Endothelial cell of umbilical vein (primary cell): ENCODE measurements at regions not wholly inside any gene's neighbourhood (a gene's known extent, or its start where the extent isn't known, plus 50 kb on each side); places are given as distances from the start of the nearest gene placed in this dataset.

Experiments
- BruUV-seq: library from RNA; stranded (reverse); fragments of 400-500 nt; replicated peaks from 2 replicates; lab custom pipeline; 2021; lab: Mats Ljungman, UMichigan
- CTCF ChIA-PET: fragments of 300-600, 350-600 bp; sonication (Branson Sonifier 250); formaldehyde crosslinking; loops from one replicate; lab custom pipeline; 2021; ENCODE audit warnings: antibody characterized with exemption, inconsistent platforms; lab: Charles Lee
- POLR2A ChIA-PET: fragments of 300-600, 350-600 bp; sonication (Branson Sonifier 250); formaldehyde crosslinking; loops from one replicate; lab custom pipeline; 2021; ENCODE audit warnings: antibody characterized with exemption, inconsistent platforms; lab: Charles Lee
- DNase-seq: peaks from one replicate; pipeline ENCODE4 v3.0.0-alpha.2; 2011; ENCODE audit warnings: low read depth, low spot score
- FAIRE-seq: peaks from 2 replicates; lab custom pipeline; 2011; peaks lifted over from hg19 to GRCh38; lab: Jason Lieb, UNC
- H2AFZ ChIP-seq: 2 replicates; pipeline ENCODE4 v1.6.0; 2012; ENCODE audit warnings: low read depth, low read length, control low read depth, inconsistent platforms
- H3K27ac ChIP-seq: 2 replicates; pipeline ENCODE4 v1.5.1; 2011; ENCODE audit warnings: low read depth, mild to moderate bottlenecking, control low read depth, low read length, moderate library complexity; ENCODE audit not compliant: insufficient read depth
- H3K27me3 ChIP-seq, 2 experiments: 2 replicates each; pipeline versions ENCODE4 v1.6.0 to v1.6.1; 2011; ENCODE audit warnings: low read length in 2 of 2, mixed read lengths in 1 of 2; ENCODE audit not compliant: control insufficient read depth in 2 of 2, insufficient read depth in 2 of 2
- H3K36me3 ChIP-seq, 2 experiments: 2 replicates in 1 of 2; 3 replicates in 1 of 2; pipeline ENCODE4 v1.5.1; 2011; ENCODE audit warnings: low read length in 2 of 2, mild to moderate bottlenecking in 1 of 2, moderate library complexity in 1 of 2; ENCODE audit not compliant: control insufficient read depth in 2 of 2, insufficient read depth in 2 of 2; ENCODE audit errors: extremely low read depth in 1 of 2
- H3K4me1 ChIP-seq: 3 replicates; pipeline ENCODE4 v1.5.1; 2011; ENCODE audit warnings: mild to moderate bottlenecking, low read length; ENCODE audit not compliant: control insufficient read depth, insufficient read depth; ENCODE audit errors: extremely low read depth
- H3K4me2 ChIP-seq: 2 replicates; pipeline ENCODE4 v1.6.1; 2011; ENCODE audit warnings: low read length, control low read depth, mixed read lengths; ENCODE audit not compliant: insufficient read depth
- H3K4me3 ChIP-seq, 3 experiments: fragments of 200-600 bp in 1 of 3; sonication (generic), shearing (Covaris generic) in 1 of 3; replicated peaks in 1 of 3; 2 replicates each; pipeline ENCODE4 v1.5.1; 2011 to 2016; ENCODE audit warnings: control low read depth in 3 of 3, low read length in 3 of 3, mild to moderate bottlenecking in 2 of 3, inconsistent platforms in 1 of 3, low read depth in 1 of 3, moderate library complexity in 1 of 3; ENCODE audit not compliant: insufficient read depth in 1 of 3
- H3K79me2 ChIP-seq: 2 replicates; pipeline ENCODE4 v1.6.0; 2012; ENCODE audit warnings: low read length, inconsistent platforms; ENCODE audit not compliant: control insufficient read depth, insufficient read depth
- H3K9ac ChIP-seq: replicated peaks from 2 replicates; pipeline ENCODE3; 2011; ENCODE audit warnings: low read length, control low read depth; ENCODE audit not compliant: insufficient read depth; ENCODE audit errors: extremely low read depth
- H3K9me1 ChIP-seq: replicated peaks from 3 replicates; pipeline ENCODE4 v1.6.0; 2011; ENCODE audit warnings: mild to moderate bottlenecking, low read length; ENCODE audit not compliant: control insufficient read depth, insufficient read depth; ENCODE audit errors: extremely low read depth
- H3K9me3 ChIP-seq: replicated peaks from 2 replicates; pipeline ENCODE4 v1.5.1; 2012; ENCODE audit warnings: low read length, inconsistent platforms; ENCODE audit not compliant: control insufficient read depth, insufficient read depth
- H4K20me1 ChIP-seq: replicated peaks from 2 replicates; pipeline ENCODE3; 2011; ENCODE audit warnings: mild to moderate bottlenecking, low read length; ENCODE audit not compliant: control insufficient read depth, insufficient read depth; ENCODE audit errors: extremely low read depth
- EZH2 ChIP-seq: IDR thresholded peaks from 2 replicates; pipeline ENCODE4 v1.6.1; 2012; ENCODE audit warnings: borderline replicate concordance, low read depth, mild to moderate bottlenecking, moderate library complexity, low read length, inconsistent platforms; ENCODE audit not compliant: severe bottlenecking
- FOS ChIP-seq: IDR thresholded peaks from 2 replicates; pipeline ENCODE4 v1.6.1; 2011; ENCODE audit warnings: mild to moderate bottlenecking, low read length, moderate library complexity, borderline replicate concordance; ENCODE audit not compliant: insufficient read depth
- GATA2 ChIP-seq: IDR thresholded peaks from 2 replicates; pipeline ENCODE4 v1.7.0; 2011; ENCODE audit warnings: low read depth, mild to moderate bottlenecking, moderate library complexity, mixed read lengths, low read length; ENCODE audit not compliant: insufficient read length, insufficient read depth
- JUN ChIP-seq: IDR thresholded peaks from 2 replicates; pipeline ENCODE4 v1.6.1; 2011; ENCODE audit warnings: borderline replicate concordance, low read depth; ENCODE audit not compliant: insufficient read length, insufficient read depth
- MYC ChIP-seq: IDR thresholded peaks from one replicate; pipeline ENCODE4 v1.6.1; 2011; ENCODE audit warnings: mild to moderate bottlenecking, low read depth, low read length
- POLR2A ChIP-seq: IDR thresholded peaks from 2 replicates; pipeline ENCODE4 v1.6.1; 2012; ENCODE audit warnings: low read depth, mild to moderate bottlenecking, control low read depth, low read length
- POLR2AphosphoS5 ChIP-seq: IDR thresholded peaks from 2 replicates; pipeline ENCODE4 v1.6.1; 2012; ENCODE audit warnings: low read depth, mild to moderate bottlenecking, control low read depth, low read length, moderate library complexity; ENCODE audit not compliant: insufficient read depth
- dilution Hi-C: fragments of 300-500 bp; cut with MboI; formaldehyde crosslinking; loops from one replicate; pipeline ENCODE4 v1.15.0; 2019; ENCODE audit warnings: low sequenced_read_pairs; ENCODE audit not compliant: extremely low pct_ligation_motif_present
- intact Hi-C: fragments of 100-400 bp; cut with micrococcal nuclease; formaldehyde crosslinking; loops from one replicate; pipeline ENCODE4 v1.10.0; 2022
- TF ChIP-seq, protein P1 (sequence below): IDR thresholded peaks from 2 replicates; pipeline ENCODE4 v1.6.1; 2011; ENCODE audit not compliant: insufficient read depth, insufficient read length
- TF ChIP-seq, protein P2 (sequence below), 2 donors: IDR thresholded peaks; 1 replicate in 1 of 2; 2 replicates in 1 of 2; pipeline ENCODE4 v1.5.1; 2011; ENCODE audit warnings: low read length in 2 of 2, mild to moderate bottlenecking in 2 of 2, moderate library complexity in 2 of 2, control low read depth in 1 of 2, inconsistent platforms in 1 of 2, low read depth in 1 of 2; ENCODE audit not compliant: insufficient read depth in 1 of 2; ENCODE audit errors: extremely low read depth in 1 of 2

DNA sequence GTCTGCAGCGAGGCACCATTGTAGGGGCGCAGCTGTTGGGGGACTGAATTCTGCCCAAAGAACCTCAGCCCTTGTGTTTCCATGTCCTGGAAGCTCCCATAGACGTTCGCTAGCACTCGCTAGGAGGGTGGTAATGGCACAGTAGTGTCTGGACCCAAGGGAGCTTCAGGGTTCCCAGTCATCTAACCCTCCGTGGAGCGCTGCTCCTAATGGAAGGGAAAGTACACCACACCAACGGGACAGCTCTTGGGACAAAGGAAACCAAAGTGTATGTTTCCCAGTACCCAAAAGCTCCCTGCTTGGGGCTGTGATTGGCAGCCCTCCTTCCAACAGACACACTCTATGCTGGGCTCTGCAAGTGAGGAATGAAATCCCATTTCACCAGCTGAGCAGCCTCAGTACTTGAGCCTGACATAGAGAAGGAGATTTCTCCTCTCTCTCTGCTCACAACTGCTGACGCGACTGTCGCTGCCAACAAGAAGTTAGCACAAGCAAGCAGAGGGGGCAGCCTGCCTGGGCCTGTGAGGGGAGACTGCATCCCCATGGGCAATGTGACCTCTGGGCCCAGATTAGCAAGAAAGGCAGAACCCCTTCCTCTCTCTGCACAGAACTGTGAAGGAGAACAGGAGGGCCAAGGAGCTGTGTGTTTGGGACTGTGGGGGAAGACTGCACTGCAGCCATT, 67.6 kb upstream of the SMARCAD1 start:
- H3K79me2 ChIP-seq = no peaks in the 10 kb centered on the region
- dilution Hi-C loops (no loop called here), intact Hi-C loops (no loop called here)
- DNase-seq (no peak), FAIRE-seq (no peak)
- ChIA-PET POLR2A (no interaction called here), CTCF (no interaction called here)
- H2AFZ ChIP-seq = no peak overlapping the region
- H3K9me1 ChIP-seq = no peaks in the 10 kb centered on the region
- no peak overlapping the region for H3K27ac ChIP-seq
- H3K4me1 ChIP-seq = no peaks in the 10 kb centered on the region
- H3K36me3 ChIP-seq = no peaks in the 10 kb centered on the region
- H3K4me2 ChIP-seq = no peak overlapping the region
- no peak overlapping the region for H3K9ac ChIP-seq
- H3K4me3 ChIP-seq = no peak overlapping the region
- peaks cover 3 to 5% of the 10 kb centered on the region in 2 experiments for H3K27me3 ChIP-seq
- no peaks in the 10 kb centered on the region for H4K20me1 ChIP-seq
- no peaks in the 10 kb centered on the region for H3K9me3 ChIP-seq
- no TSS peak for BruUV-seq
- TF ChIP-seq JUN = no peak
- no peak for TF ChIP-seq POLR2A
- TF ChIP-seq GATA2 = no peak
- TF ChIP-seq, protein P1, sequence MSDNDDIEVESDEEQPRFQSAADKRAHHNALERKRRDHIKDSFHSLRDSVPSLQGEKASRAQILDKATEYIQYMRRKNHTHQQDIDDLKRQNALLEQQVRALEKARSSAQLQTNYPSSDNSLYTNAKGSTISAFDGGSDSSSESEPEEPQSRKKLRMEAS = no peak
- no peak for TF ChIP-seq POLR2AphosphoS5
- no peak for TF ChIP-seq FOS
- TF ChIP-seq, protein P2, sequence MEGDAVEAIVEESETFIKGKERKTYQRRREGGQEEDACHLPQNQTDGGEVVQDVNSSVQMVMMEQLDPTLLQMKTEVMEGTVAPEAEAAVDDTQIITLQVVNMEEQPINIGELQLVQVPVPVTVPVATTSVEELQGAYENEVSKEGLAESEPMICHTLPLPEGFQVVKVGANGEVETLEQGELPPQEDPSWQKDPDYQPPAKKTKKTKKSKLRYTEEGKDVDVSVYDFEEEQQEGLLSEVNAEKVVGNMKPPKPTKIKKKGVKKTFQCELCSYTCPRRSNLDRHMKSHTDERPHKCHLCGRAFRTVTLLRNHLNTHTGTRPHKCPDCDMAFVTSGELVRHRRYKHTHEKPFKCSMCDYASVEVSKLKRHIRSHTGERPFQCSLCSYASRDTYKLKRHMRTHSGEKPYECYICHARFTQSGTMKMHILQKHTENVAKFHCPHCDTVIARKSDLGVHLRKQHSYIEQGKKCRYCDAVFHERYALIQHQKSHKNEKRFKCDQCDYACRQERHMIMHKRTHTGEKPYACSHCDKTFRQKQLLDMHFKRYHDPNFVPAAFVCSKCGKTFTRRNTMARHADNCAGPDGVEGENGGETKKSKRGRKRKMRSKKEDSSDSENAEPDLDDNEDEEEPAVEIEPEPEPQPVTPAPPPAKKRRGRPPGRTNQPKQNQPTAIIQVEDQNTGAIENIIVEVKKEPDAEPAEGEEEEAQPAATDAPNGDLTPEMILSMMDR (IDR thresholded peaks at IDR 0.05; ENCODE audit: extremely low read depth in 1 of 2, insufficient read depth in 1 of 2, low read depth in 1 of 2, low read length in 2 of 2) = no peak
- TF ChIP-seq EZH2 = no peak
- TF ChIP-seq MYC = no peak
